Ramos (cell line): ENCODE measurements at regions not wholly inside any gene's neighbourhood (a gene's known extent, or its start where the extent isn't known, plus 50 kb on each side); places are given as distances from the start of the nearest gene placed in this dataset.
"Not testable (repeated sequence)": the region's sequence is repeated elsewhere in the genome, so short reads cannot be mapped to it uniquely, and the experiment has no call there.

Experiments used
- in situ Hi-C: fragments of 300-500 bp; cut with MboI; formaldehyde crosslinking; loops from one replicate; pipeline ENCODE4 v1.14.3; 2022; ENCODE audit warnings: low sequenced_read_pairs; ENCODE audit not compliant: unreplicated experiment

GRCh38 chr13:30816736-30817135 is 81.4 kb downstream of the ALOX5AP start:
- in situ Hi-C loops, result loop anchor here (25.0 kb wide), 1 partner anchor 454 kb away; no protein-coding TSS in a partner anchor

- in situ Hi-C loops, result loop anchor here (25.0 kb wide), 1 partner anchor 456 kb away; no protein-coding TSS in a partner anchor
These were observed 83.1 kb downstream of the ALOX5AP start for GRCh38 chr13:30818323-30818960.

- in situ Hi-C loops, result loop anchor here (25.0 kb wide), 1 partner anchor 457 kb away; no protein-coding TSS in a partner anchor
These were observed 84.0 kb downstream of the ALOX5AP start for GRCh38 chr13:30819136-30819888.

- in situ Hi-C loops, result loop anchor here (25.0 kb wide), 1 partner anchor 459 kb away; no protein-coding TSS in a partner anchor
These were observed 84.7 kb upstream of the MEDAG start for GRCh38 chr13:30821421-30821820.

GRCh38 chr13:30824651-30825050 is 81.4 kb upstream of the MEDAG start:
- in situ Hi-C loops, result loop anchor here (25.0 kb wide), 1 partner anchor 462 kb away; no protein-coding TSS in a partner anchor

- in situ Hi-C loops, result no loop called here
These were observed 79.0 kb upstream of the MEDAG start for GRCh38 chr13:30826911-30827577.

- in situ Hi-C loops, result no loop called here
These were observed 78.5 kb upstream of the MEDAG start for GRCh38 chr13:30827578-30827925.

GRCh38 chr13:30829145-30829832 is 76.8 kb upstream of the MEDAG start:
- in situ Hi-C loops, result no loop called here

GRCh38 chr13:30829833-30830637 is 76.0 kb upstream of the MEDAG start:
- in situ Hi-C loops, result no loop called here

GRCh38 chr13:30830638-30830965 is 75.5 kb upstream of the MEDAG start:
- in situ Hi-C loops, result no loop called here

GRCh38 chr13:30831515-30831914 is 74.6 kb upstream of the MEDAG start:
- in situ Hi-C loops, result no loop called here

- in situ Hi-C loops, result no loop called here
These were observed 73.7 kb upstream of the MEDAG start for GRCh38 chr13:30832377-30832776.

GRCh38 chr13:30832845-30833332 is 73.2 kb upstream of the MEDAG start:
- in situ Hi-C loops, result no loop called here

GRCh38 chr13:30835442-30835841 is 70.6 kb upstream of the MEDAG start:
- in situ Hi-C loops, result no loop called here

GRCh38 chr13:30837227-30838159 is 68.6 kb upstream of the MEDAG start:
- in situ Hi-C loops, result no loop called here

- in situ Hi-C loops, result not testable (repeated sequence)
These were observed 66.4 kb upstream of the MEDAG start for GRCh38 chr13:30839636-30840035.

- in situ Hi-C loops, result no loop called here
These were observed 65.6 kb upstream of the MEDAG start for GRCh38 chr13:30840515-30840914.

GRCh38 chr13:30841154-30841553 is 64.9 kb upstream of the MEDAG start:
- in situ Hi-C loops, result no loop called here

GRCh38 chr13:30843548-30843947 is 62.5 kb upstream of the MEDAG start:
- in situ Hi-C loops, result no loop called here
